ENCODE measurements at regions not wholly inside any gene's neighbourhood (a gene's known extent, or its start where the extent isn't known, plus 50 kb on each side); places are given as distances from the start of the nearest gene placed in this dataset.

DNA sequence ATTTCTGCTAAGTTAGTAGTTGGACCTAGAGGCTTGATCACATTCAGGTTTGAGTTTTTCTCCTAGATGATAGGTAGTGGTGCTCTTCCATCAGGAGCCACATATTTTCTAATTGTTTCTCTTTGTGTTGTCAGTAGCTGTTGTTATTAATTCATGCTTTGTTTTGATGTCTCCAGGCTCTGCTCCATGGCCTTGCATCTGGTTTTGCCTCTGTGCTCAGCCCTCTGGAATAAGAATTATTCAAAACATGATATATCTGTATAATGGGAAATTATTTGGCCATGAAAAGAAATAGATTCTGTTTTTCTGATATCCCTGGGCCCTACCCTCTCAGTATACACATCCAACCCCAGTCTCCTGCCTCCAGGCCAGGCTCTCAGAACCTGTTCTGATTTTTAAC lies 184.8 kb downstream of the CDC5L start:
- DNase-seq (ENCODE audit: low read depth, low spot score) (no peak), ATAC-seq (no peak)
- no peaks in the 10 kb centered on the region for H3K4me1 ChIP-seq (ENCODE audit: control insufficient read depth, insufficient read depth, low read length)
- intact Hi-C loops (cut with micrococcal nuclease; ENCODE audit: unreplicated experiment) (no loop called here), in situ Hi-C loops (cut with HindIII; ENCODE audit: low pct_unique_long_range_greater_than_20kb, low sequenced_read_pairs) (no loop called here)
- no peak overlapping the region for H3K27ac ChIP-seq (ENCODE audit: low read length)
- H3K4me3 ChIP-seq (ENCODE audit: low read depth in 2 of 2, low read length in 2 of 2), result no peak overlapping the region
- no peaks in the 10 kb centered on the region for H3K36me3 ChIP-seq (ENCODE audit: control insufficient read depth, insufficient read depth, low read length)
- no peaks in the 10 kb centered on the region for H3K9me3 ChIP-seq (ENCODE audit: control insufficient read depth, insufficient read depth, low read depth, low read length)
- TF ChIP-seq SIN3A (IDR thresholded peaks at IDR 0.05; ENCODE audit: borderline replicate concordance, insufficient read depth, low read depth, low read length) (no peak), TCF7L2 (IDR thresholded peaks at IDR 0.05; ENCODE audit: low read depth, low read length) (no peak), REST (IDR thresholded peaks at IDR 0.05; ENCODE audit: insufficient read depth in 1 of 2, low read depth in 2 of 2, low read length in 1 of 2) (no peak), POLR2AphosphoS5 (IDR thresholded peaks at IDR 0.05; ENCODE audit: low read depth, low read length) (no peak)
- TF ChIP-seq, protein P1, sequence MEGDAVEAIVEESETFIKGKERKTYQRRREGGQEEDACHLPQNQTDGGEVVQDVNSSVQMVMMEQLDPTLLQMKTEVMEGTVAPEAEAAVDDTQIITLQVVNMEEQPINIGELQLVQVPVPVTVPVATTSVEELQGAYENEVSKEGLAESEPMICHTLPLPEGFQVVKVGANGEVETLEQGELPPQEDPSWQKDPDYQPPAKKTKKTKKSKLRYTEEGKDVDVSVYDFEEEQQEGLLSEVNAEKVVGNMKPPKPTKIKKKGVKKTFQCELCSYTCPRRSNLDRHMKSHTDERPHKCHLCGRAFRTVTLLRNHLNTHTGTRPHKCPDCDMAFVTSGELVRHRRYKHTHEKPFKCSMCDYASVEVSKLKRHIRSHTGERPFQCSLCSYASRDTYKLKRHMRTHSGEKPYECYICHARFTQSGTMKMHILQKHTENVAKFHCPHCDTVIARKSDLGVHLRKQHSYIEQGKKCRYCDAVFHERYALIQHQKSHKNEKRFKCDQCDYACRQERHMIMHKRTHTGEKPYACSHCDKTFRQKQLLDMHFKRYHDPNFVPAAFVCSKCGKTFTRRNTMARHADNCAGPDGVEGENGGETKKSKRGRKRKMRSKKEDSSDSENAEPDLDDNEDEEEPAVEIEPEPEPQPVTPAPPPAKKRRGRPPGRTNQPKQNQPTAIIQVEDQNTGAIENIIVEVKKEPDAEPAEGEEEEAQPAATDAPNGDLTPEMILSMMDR (IDR thresholded peaks at IDR 0.05), result no peak
- BruUV-seq (replicated peaks), result no TSS peak
- CTCF ChIA-PET, result no interaction called here
- H3K27me3 ChIP-seq (ENCODE audit: control insufficient read depth, insufficient read depth, low read length), result peaks cover 2% of the 10 kb centered on the region; the same call in 1 of the 2 replicates
- POLR2A ChIA-PET, result no interaction called here

GRCh38 chr6:44575644-44576043 lies 188.1 kb downstream of the CDC5L start:
- intact Hi-C loops (cut with micrococcal nuclease; ENCODE audit: unreplicated experiment) (no loop called here), in situ Hi-C loops (cut with HindIII; ENCODE audit: low pct_unique_long_range_greater_than_20kb, low sequenced_read_pairs) (no loop called here)
- ATAC-seq (no peak), DNase-seq (ENCODE audit: low read depth, low spot score) (no peak)
- Histone ChIP-seq H3K4me3 (ENCODE audit: low read depth in 2 of 2, low read length in 2 of 2) (no peak overlapping the region), H3K36me3 (ENCODE audit: control insufficient read depth, insufficient read depth, low read length) (no peaks in the 10 kb centered on the region), H3K9me3 (ENCODE audit: control insufficient read depth, insufficient read depth, low read depth, low read length) (no peaks in the 10 kb centered on the region), H3K27me3 (ENCODE audit: control insufficient read depth, insufficient read depth, low read length) (peaks cover 2% of the 10 kb centered on the region; the same call in 1 of the 2 replicates), H3K4me1 (ENCODE audit: control insufficient read depth, insufficient read depth, low read length) (no peaks in the 10 kb centered on the region), H3K27ac (ENCODE audit: low read length) (no peak overlapping the region)
- no peak for TF ChIP-seq REST (IDR thresholded peaks at IDR 0.05; ENCODE audit: insufficient read depth in 1 of 2, low read depth in 2 of 2, low read length in 1 of 2)
- ChIA-PET POLR2A (no interaction called here), CTCF (no interaction called here)
- no TSS peak for BruUV-seq (replicated peaks)
